GM12875 (cell line): ENCODE measurements at regions not wholly inside any gene's neighbourhood (a gene's known extent, or its start where the extent isn't known, plus 50 kb on each side); places are given as distances from the start of the nearest gene placed in this dataset.

Experiments used
- H3K4me3 ChIP-seq: one replicate; pipeline ENCODE4 v1.5.1; 2011; ENCODE audit warnings: low read depth, low read length, control low read depth
- CTCF ChIP-seq: IDR thresholded peaks from 2 replicates; pipeline ENCODE4 v1.5.1; 2011; ENCODE audit warnings: low read depth, mild to moderate bottlenecking, control low read depth, inconsistent platforms, low read length, moderate library complexity, borderline replicate concordance; ENCODE audit not compliant: insufficient read depth

GRCh38 chr18:24831871-24832665 is 371.6 kb downstream of the HRH4 start:
- H3K4me3 ChIP-seq, result no peak overlapping the region
- no peak for TF ChIP-seq CTCF

GRCh38 chr18:24835751-24836150 is 375.3 kb downstream of the HRH4 start:
- no peak overlapping the region for H3K4me3 ChIP-seq
- no peak for TF ChIP-seq CTCF

- H3K4me3 ChIP-seq, result no peak overlapping the region
- TF ChIP-seq CTCF, result no peak
Observed at GRCh38 chr18:24837066-24837465, 376.6 kb downstream of the HRH4 start.

GRCh38 chr18:24840051-24840450 is 379.6 kb downstream of the HRH4 start:
- no peak for TF ChIP-seq CTCF
- H3K4me3 ChIP-seq, result no peak overlapping the region

- no peak for TF ChIP-seq CTCF
- H3K4me3 ChIP-seq, result no peak overlapping the region
Observed at GRCh38 chr18:24840640-24841039, 380.2 kb downstream of the HRH4 start.

GRCh38 chr18:24841536-24841935 is 381.1 kb downstream of the HRH4 start:
- TF ChIP-seq CTCF, result no peak
- H3K4me3 ChIP-seq, result no peak overlapping the region

GRCh38 chr18:24843123-24843522 is 382.7 kb downstream of the HRH4 start:
- no peak for TF ChIP-seq CTCF

More at GRCh38 chr18:24843123-24843522, 382.7 kb downstream of the HRH4 start:
- H3K4me3 ChIP-seq, result no peak overlapping the region
